Dermis microvascular lymphatic vessel endothelial cell (primary cell): ENCODE measurements at regions not wholly inside any gene's neighbourhood (a gene's known extent, or its start where the extent isn't known, plus 50 kb on each side); places are given as distances from the start of the nearest gene placed in this dataset.

Experiments used
- DNase-seq, 2 donors: peaks; one replicate each; pipeline versions ENCODE4 v3.0.0 to v3.0.0-alpha.2; 2010; ENCODE audit warnings: low read depth in 2 of 2

DNA sequence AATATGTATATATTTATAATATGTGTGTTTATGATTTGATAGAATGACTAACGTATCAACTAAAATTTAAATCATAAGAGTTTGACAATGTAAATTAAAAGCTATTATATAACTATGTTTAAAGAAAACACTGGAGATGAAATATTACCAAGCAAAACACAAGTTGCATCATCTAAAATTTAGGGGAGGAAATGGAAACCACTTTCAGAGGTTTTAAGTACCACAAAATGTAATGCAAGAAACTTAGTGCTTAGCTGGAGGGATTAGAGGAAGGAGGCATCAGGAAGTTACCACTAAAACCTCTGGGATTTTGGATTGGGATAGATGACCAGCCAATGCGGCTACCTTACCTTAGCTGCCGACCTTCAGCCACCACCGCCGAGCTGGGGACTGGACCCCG lies 1192.1 kb upstream of the PRKX start:
- DNase-seq, result no peak

DNA sequence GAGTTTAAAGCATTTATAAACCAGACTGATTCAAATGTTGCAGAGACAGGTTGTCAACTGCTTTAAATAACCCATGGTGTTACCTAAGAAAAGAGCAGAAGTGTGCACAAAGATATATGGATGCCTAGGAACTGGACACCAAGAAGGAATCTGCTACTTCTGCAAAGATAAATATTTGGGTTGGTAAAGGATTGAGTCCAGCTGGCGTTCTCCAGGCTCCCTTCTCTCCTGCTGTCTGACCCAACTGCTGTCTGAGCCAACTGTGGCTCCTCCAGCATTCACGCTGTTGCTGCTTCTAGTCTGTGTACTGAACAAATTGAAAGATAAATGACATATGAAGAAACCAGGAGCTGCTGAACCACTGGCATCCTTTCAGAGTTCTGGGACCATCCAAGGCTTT lies 1167.8 kb upstream of the PRKX start:
- no peak for DNase-seq

DNA sequence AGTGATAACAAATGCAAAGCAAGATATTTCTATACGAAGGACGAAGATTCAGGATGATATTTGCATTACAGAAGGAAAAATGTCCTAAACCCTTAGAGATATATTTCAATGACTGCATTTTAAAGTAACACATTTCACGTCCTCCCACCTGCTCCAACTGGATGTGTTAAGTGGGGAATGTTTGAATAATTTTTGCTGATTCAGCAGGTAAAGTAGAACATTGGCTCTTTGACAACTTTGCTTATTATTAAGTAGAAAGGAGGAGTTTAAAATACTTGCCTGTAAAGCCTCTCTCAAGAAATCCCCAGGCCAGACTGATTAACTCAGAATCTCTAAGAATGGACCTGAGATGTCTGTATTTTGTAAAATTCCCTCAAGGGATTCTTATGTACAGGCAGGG lies 1165.2 kb upstream of the PRKX start:
- DNase-seq, result no peak

DNA sequence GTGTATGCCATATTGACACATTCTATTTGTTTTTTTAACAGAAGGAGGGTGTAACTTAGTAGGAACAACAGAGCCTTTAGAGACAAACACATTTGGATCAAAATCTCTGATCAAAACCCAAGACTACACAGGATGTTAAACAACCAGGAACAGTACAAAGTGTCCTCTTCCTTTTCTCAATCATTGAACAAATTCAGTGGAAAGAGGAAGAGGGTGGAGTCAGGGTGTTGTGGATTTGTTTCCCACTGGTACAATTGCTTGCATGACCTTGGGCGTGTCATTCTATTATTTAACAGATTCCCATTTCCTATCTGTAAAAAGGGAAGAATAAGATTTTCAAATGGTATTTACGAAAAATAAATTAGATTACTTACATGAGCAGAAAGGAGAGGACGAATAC lies 1162.8 kb upstream of the PRKX start:
- no peak for DNase-seq

DNA sequence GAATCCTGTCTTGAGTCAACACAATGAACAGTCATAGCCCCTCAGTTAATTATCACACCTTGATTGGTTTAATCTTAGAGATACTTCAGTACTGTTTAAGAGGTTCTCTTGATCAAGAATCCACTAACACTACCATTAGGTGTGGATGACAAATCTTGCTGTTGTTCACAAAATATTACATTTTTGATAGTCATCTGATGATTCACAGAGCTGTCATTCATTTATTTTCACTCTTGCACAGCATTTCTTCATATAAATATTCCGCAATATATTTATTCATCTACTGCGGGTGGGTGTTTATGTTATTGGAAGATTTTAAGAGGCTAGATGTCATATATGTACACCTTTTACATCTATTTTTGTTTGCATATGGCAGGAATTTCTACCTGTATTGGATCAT lies 1138.1 kb upstream of the PRKX start:
- no peak for DNase-seq

DNA sequence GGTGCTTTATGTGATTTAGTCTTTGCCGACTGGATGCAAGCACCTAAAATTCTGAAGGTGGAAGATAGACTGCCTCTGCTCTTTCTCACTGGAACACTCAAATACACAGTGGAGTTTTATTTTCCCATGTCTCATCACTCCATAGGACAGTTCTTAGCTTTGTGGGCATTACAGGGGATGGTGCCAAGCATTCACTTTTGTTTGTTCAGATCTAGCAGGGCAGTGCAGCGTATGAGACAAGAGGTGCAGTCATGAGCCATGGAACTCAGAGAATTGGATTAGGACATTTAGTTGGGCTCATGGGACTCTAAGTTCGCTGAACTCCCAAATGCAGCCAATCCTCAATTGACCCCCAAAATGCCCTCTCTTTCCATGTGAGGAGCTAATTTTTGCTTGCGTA lies 1136.9 kb upstream of the PRKX start:
- DNase-seq, result no peak

DNA sequence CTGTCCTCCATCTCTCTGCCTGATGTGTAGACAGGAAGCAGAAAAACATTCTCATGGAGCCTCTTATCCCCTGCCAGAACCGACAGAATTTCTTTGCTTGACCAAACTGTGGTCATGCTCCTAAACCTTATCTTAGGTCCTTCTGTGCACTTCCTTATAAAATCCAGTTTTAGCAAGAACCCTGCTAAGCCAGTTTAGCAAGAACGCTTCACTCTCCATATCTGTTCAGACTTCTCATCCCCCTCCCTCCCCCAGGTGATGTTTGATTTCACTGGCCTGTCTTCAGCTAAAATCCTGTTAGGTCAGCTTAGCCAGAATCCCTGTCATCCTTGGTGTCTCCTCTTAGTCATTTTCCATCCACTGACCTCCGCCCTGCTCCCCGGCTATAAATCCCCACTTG lies 1130.9 kb upstream of the PRKX start:
- DNase-seq, result no peak

DNA sequence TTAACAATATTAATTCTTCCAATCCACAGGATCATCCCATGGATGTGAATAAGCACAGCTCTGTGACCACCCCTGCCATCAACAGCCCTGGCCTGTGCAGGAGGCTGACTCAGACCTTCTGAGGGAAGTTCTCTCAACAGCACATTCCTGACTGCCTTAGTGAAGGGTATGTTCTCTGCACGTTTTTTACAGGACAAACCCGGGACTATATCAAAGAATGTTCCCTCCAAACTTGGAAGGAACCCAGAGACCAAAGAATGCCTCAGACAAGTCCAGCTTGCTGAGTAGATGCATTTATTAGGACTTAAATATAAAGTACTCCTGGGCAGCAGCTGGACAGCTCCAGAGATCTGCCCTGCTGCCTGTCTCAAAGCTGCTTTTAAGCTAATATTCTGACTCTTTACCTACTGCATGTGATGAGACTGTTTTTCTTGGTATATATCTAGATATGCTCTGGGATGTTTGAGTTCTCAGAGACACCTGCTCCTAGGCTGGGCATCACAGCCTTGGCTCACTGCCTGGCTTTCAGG lies 1127.8 kb upstream of the PRKX start:
- DNase-seq, result no peak

DNA sequence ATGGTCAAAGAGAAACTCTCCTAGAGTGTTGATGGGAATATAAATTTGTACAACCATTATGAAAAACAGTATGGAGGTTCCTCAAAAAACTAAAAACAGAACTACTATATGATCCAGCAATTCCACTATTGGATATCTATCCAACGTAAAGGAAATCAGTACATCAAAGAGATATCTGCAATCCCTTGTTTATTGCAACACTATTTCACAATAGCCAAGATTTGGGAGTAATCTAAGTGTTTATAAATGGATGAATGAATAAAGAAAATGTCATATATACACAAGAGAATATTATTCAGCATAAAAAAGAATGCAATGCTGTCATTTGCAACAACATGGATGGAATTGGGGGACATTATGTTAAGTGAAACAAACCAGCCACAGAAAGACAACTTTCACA lies 1118.1 kb upstream of the PRKX start:
- no peak for DNase-seq

DNA sequence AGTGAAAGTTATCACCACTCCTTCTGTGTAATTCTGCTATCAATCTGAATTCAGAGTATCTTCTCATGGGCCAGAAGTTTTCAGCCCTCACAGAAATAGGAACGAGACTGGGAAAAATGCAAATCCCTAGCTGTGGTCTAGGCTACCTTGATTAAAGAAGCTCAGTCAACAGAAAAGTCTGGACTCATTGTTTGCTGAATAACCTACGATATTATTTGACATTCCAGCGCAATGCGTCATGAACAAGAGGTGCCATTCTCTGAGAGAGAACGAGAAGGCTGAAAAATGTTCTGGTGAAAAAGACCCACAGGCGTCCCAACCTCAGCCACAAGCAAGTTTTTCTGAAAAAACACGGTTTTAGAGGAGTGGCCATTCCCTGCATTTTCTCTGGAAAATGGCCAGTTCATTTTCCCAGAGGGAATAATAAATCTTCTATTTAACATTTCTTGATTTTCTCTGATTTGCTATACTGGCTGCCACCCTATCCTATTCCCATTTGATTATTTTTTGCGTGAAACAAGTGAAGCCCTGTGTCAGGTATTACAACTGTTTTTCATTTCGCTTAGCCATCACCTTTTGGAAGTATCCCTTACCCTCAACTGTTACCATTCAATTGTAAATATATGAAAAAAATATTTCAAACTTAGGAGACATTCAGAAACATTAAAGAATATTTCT lies 1117.6 kb upstream of the PRKX start:
- DNase-seq, result no peak

DNA sequence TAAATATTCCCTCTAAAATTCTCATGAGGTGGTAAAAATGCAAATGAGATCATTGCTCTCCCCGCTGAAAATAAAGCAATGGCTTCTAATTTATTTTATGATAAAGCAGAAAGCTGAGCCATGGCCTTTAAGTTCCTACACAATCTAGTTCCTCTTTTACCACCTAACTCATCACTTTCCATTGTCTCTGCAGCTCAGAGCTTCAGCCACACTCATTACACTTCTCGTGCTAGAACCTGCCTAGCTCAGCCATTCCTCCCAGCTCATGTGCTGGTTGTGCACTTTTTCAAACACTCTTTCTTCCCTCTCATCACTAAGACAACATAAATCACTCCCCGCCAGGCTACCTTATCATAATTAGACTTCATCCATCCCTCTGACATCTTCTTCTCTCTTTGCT lies 1112.1 kb upstream of the PRKX start:
- no peak for DNase-seq

DNA sequence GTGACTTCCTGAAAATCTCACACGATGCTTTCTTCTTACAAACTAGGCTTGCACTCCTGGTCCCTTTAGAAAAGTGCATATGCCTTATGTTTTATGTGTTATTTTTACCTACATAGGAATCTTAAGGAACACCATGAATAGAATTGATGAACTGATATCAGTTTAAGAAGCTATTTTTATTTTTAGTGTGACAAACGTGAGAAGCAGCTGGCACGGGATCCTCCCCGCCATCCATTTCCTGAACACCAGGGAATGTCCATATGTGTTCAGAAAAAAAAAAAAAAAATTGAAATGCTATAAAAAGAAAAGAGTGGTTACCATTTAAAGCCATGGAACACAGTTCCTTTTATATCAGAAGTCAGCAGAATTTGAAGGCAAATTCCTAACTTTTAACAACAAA lies 1096.1 kb upstream of the PRKX start:
- no peak for DNase-seq

DNA sequence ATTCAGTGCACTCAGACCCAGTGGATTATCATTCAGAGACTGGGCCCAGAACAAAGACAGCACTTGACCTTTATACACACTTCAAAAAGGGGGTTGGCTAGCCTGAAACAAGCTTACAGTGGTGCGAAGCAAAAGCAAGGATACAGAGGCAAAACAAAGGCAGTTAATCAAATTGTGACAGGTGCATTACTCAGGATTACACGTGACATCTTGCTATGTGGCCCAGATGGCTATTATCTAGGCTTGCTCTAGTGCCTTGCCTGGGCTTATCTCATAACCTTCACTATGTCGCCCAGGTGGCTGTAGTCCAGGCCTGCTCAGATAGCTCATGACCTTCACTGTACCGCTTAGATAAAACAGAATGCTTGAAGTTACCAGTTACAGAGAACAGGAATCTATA lies 1092.1 kb upstream of the PRKX start:
- DNase-seq, result no peak

DNA sequence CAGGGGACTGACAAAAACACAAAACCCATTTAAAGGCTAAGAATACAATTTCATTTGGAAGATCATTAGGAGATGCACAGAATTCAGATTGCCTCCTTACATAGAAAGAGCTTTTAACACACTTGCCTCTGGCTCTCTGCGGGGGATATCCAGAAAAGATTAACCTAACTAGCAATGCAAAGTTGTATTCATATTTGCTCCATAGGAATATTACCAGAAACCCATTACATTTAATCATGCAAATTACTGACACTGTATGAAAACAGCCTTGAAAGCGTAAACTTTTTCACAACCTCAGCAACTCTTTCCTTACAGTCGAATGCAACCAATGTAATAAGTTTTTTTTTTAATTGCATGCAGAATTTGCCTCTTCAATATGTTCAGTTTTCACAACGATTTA lies 1087.3 kb upstream of the PRKX start:
- DNase-seq, result no peak

DNA sequence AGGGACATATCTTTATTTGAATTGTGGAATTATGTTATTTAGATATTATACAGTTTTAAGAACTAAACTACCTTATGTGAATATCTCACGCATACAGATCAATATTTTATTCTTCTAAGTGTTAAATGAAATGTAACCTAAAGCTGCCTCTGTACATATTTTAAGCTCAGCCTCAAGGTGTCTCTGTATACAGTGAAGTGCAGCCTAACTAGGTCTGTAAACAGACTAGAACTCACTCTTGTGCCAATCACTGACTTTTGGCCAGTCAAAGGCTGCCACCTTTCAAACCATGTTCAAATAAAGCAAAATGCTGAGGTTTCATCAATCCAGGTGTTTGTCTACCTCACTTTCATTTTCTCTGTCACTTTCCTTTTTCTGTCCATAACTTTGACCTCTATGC lies 1074.5 kb upstream of the PRKX start:
- DNase-seq, result no peak

DNA sequence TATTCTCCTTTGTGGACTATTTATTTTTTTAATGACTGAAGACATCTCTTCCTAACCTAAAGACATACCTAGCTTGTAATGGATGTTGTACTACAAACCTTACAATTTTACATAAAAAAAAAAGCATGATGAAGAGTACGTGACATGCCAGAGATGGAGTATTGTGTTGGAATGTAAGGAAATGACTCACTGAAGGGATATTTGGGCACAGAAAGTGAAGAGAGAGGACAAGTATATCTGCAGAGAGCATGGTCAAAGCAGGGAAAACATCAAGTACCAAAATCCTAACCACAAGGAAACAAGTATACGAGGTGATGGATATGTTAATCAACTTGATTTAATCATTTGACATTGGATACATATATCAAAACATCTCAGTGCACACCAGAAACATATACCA lies 1051.4 kb upstream of the PRKX start:
- DNase-seq, result peak in 1 of 2 donors; percentile 13

DNA sequence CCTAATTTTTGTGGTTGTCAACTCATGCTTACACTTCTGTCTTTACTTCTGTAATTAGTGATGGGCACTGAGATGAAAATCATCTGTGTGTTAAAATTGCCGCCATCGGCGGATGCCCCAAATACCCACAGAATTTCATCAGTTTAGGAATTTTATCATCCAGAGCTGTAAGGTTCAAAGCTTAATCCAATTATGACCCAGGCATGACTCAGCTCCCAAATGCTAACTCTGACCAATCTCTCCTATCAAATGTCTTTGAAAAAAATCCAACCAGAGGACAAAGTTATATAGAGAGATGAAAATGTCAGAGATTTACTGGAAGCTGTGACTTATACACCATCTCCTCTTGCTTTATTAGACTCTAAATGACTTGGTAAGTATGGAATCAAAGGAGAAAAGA lies 1048.7 kb upstream of the PRKX start:
- no peak for DNase-seq

DNA sequence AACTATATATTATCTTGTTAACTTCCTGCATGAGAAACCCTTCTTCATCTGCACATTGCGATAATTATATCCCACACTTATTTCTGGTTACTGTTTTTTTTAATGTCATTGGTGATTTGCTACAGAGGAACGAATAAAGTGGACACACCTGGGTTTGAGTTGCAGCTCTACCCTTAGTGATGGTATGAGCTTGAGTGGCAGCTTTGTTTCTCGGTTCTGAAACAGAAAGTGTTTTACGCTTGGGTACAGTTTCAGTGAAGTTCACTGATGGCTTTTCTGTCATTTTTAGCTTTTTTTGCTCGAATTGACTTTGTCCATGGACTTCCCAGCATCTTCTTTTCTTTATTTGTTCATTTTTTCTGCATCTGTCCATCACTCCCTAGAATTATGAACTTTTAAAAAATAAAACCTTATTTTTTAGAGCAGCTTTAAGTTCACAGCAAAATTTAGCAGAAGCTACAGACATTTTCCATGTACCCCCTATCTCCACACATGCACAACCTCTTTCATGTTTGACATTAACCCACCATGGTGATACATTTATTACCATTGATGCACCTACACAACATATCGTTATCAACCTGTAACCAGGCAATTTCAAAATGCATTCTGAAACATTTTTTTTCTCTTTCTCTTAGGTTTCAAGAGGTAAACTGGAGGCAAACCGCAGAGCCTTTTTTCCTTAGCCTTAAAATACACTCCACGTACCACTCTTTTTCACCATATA lies 1041.6 kb upstream of the PRKX start:
- no peak for DNase-seq

DNA sequence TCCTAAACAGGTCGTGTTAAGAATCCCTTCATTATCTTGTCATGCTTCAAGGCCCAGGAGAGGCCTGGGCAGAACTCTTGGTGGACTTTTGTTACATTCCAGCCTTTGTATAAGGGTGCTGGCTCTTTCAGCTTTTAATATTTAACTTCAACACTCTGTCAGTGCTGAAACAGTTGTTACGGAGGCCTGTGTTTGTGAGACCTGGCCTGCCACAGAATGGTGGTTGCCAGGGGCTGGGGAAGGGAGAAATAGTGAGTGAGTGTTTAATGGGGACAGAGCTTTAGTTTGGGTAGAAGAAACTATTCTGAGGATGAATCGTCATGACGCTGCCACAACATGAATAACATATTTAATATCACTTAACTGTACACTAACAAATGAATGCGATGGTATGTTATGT lies 1027.6 kb upstream of the PRKX start:
- DNase-seq, result no peak

DNA sequence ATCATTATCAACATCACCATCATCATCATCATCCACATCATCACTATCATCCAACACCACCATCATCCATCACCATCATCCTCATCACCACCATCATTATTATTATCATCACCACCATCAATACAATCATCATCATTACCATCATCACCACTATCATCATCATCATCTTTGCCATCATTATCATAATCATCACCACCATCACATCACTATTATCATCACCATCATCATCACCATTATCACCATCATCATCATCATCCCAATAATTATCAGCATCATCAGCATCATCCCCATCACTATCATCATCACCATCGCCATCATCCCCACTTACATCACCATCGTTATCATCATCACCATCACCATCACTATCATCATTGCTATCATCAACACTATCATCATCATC lies 1021.9 kb upstream of the PRKX start:
- DNase-seq, result no peak

DNA sequence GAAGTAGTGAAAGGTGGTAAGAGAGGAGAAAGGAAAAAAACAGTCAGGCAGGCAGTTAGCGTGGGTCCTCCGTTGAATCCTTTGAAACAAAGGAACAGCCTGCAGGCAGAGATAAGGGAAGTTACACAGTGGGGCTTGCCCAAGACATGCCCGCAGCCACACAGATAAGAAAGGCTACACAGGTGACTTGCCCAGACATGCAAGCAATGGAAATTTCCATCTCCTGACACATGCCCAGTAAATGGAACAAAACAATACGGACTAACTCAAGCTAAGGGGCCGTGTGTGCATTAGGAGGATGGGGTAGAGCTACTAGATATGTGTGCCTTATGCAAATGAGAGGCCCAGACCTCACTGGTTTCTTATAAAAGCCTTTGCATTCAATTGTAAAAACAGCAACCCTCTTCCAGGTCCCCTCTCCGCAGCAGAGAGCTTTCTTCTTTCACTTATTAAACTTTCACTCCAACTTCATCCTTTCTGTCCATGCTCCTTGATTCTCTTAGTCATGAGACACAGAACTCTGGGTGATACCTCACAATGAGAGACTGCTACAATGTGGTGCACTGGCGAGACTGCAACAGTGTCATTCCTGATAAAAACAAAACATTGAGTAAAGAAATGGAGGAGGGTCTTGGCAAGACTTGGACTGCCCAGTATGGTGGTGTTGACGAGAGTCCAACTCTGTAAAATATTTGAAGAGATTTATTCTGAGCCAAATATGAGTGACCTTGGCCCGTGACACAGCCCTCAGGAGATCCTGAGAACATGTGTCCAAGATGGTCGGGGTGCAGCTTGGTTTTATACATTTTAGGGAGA lies 997.4 kb upstream of the PRKX start:
- DNase-seq, result peak in 1 of 2 donors; percentile 54

DNA sequence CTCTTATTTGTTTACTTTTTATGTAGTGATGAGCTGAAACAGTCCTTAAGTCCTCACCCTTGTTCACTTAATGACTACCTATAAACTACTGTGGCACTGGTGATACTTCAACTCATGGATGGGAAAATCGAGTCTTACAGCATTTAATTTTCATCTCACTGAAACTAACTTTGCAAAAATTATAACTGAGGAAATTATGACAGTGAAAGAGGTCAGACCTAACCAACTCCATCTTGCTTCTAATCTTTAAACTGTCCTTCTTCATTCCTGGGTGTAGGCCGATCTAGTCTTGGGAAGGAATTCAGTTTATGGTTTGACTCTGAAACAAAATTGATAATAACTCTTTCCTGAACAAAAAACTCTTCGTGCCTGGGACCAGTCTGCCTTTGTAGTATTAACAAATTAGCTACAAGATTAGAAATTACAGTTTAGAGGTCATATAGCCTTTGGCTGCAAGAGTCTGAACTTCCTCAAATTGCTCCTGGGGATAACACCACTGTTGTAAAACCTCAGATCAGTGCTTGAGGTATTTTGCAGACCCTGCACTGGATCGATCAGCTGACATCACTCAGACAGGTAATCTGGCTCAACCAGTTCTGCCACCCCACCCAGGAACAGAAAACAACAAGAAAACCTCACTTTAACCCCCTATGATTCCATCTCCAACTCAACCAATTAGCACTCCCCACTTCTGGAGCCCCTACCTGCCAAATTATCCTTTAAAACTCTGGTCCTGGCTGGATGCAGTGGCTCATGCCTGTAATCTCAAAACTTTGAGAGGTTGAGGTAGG lies 995.7 kb upstream of the PRKX start:
- no peak for DNase-seq
